HepG2 (cell line): ENCODE measurements at regions not wholly inside any gene's neighbourhood (a gene's known extent, or its start where the extent isn't known, plus 50 kb on each side); places are given as distances from the start of the nearest gene placed in this dataset.
"Not testable (repeated sequence)": the region's sequence is repeated elsewhere in the genome, so short reads cannot be mapped to it uniquely, and the experiment has no call there.

ENCODE experiments used
- ATAC-seq: fragments of 200-7000 bp; cut with Tn5 transposase; 3 replicates; pipeline ENCODE4 v1.9.1; 2020; ENCODE audit warnings: mild to moderate bottlenecking, moderate library complexity
- BruUV-seq: library from RNA; stranded (reverse); fragments of 400-500 nt; replicated peaks from 2 replicates; lab custom pipeline; 2021; lab: Mats Ljungman, UMichigan
- CTCF ChIA-PET: fragments of 300-600 bp; formaldehyde crosslinking; extraction: SDS; loops from one replicate; lab custom pipeline; 2021; ENCODE audit warnings: low total read pairs, inconsistent platforms, low intra/inter-chr PET ratio; lab: Yijun Ruan, JAX
- POLR2A ChIA-PET: fragments of 350-600 bp; sonication (Branson Sonifier 250); formaldehyde crosslinking; loops from one replicate; lab custom pipeline; 2020; ENCODE audit warnings: antibody characterized with exemption, inconsistent platforms; lab: Yijun Ruan, JAX
- DNase-seq: peaks from one replicate; pipeline ENCODE4 v3.0.0-alpha.2; 2015; ENCODE audit warnings: low spot score
- FAIRE-seq: peaks from 3 replicates; lab custom pipeline; 2011; peaks lifted over from hg19 to GRCh38; lab: Jason Lieb, UNC
- H2AFZ ChIP-seq: one replicate; pipeline ENCODE4 v1.6.1; 2011; ENCODE audit warnings: low read length, inconsistent platforms
- H3K27ac ChIP-seq: fragments of 300-600 bp; 3 replicates; pipeline ENCODE4 v1.8.0; 2011; ENCODE audit warnings: mixed run types, mild to moderate bottlenecking, mixed read lengths, low read length, inconsistent platforms; ENCODE audit not compliant: insufficient read depth; ENCODE audit errors: extremely low read length
- H3K27me3 ChIP-seq, 2 experiments: fragments of 200-600 bp in 1 of 2; 2 replicates in 1 of 2; 3 replicates in 1 of 2; pipeline versions ENCODE4 v1.6.0 to v1.8.0; 2011; ENCODE audit warnings: low read length in 2 of 2, mild to moderate bottlenecking in 2 of 2, moderate library complexity in 2 of 2, inconsistent platforms in 1 of 2; ENCODE audit not compliant: insufficient read depth in 2 of 2, control insufficient read depth in 1 of 2
- H3K36me3 ChIP-seq, 2 experiments: fragments of 200-600 bp in 1 of 2; replicated peaks in 1 of 2; 2 replicates in 1 of 2; 3 replicates in 1 of 2; pipeline versions ENCODE4 v1.5.1 to v1.8.0; 2011; ENCODE audit warnings: low read length in 2 of 2, inconsistent platforms in 1 of 2; ENCODE audit not compliant: insufficient read depth in 2 of 2, control insufficient read depth in 1 of 2
- H3K4me1 ChIP-seq: 2 replicates; pipeline ENCODE4 v1.5.1; 2012; ENCODE audit warnings: low read length, inconsistent platforms; ENCODE audit not compliant: insufficient read depth
- H3K4me2 ChIP-seq: 2 replicates; pipeline ENCODE4 v1.6.0; 2011; ENCODE audit warnings: low read depth, low read length, inconsistent platforms
- H3K4me3 ChIP-seq, 3 experiments: fragments of 200-600 bp in 1 of 3; sonication (generic), shearing (Covaris generic) in 1 of 3; replicated peaks in 1 of 3; 2 replicates each; pipeline ENCODE4 v1.5.1; 2011 to 2016; ENCODE audit warnings: low read length in 3 of 3, inconsistent platforms in 2 of 3, low read depth in 2 of 3, mild to moderate bottlenecking in 2 of 3, control low read depth in 1 of 3, mixed read lengths in 1 of 3; ENCODE audit not compliant: insufficient read depth in 1 of 3
- H3K79me2 ChIP-seq: one replicate; pipeline ENCODE4 v1.6.1; 2011; ENCODE audit warnings: low read length, inconsistent platforms; ENCODE audit not compliant: insufficient read depth
- H3K9ac ChIP-seq: 2 replicates; pipeline ENCODE4 v1.6.0; 2011; ENCODE audit warnings: mild to moderate bottlenecking, low read depth, low read length, inconsistent platforms; ENCODE audit not compliant: insufficient read depth
- H3K9me3 ChIP-seq: 2 replicates; pipeline ENCODE4 v1.5.1; 2012; ENCODE audit warnings: mild to moderate bottlenecking, low read length
- H4K20me1 ChIP-seq: 2 replicates; pipeline ENCODE4 v1.6.0; 2011; ENCODE audit warnings: inconsistent platforms, mild to moderate bottlenecking, low read length, moderate library complexity; ENCODE audit not compliant: insufficient read depth
- HMGA1 ChIP-seq: sonication (generic); formaldehyde crosslinking; conservative IDR thresholded peaks from 2 replicates; pipeline ENCODE4 v1.4.0; 2020; ENCODE audit warnings: missing genetic modification reagents
- ISL2 ChIP-seq: sonication (generic); formaldehyde crosslinking; IDR thresholded peaks from 2 replicates; pipeline ENCODE4 v1.5.0; 2020; ENCODE audit warnings: missing genetic modification reagents
- MED13 ChIP-seq: sonication (generic); formaldehyde crosslinking; IDR thresholded peaks from 2 replicates; pipeline ENCODE4 v1.5.0; 2020; ENCODE audit warnings: missing genetic modification reagents
- SOX6 ChIP-seq, 2 experiments: fragments of 450-650 bp in 1 of 2; sonication (generic) in 1 of 2; formaldehyde crosslinking in 1 of 2; IDR thresholded peaks; 2 replicates each; pipeline versions ENCODE4 v1.4.0 to v1.6.1; 2017 to 2020; ENCODE audit warnings: antibody characterized with exemption in 1 of 2, mild to moderate bottlenecking in 1 of 2, missing genetic modification reagents in 1 of 2
- TOPORS ChIP-seq: sonication (generic); formaldehyde crosslinking; IDR thresholded peaks from 2 replicates; pipeline ENCODE4 v1.8.0; 2023; ENCODE audit warnings: mild to moderate bottlenecking, missing genetic modification reagents
- ZIK1 ChIP-seq: sonication (generic); formaldehyde crosslinking; IDR thresholded peaks from 2 replicates; pipeline ENCODE4 v1.5.0; 2020; ENCODE audit warnings: mild to moderate bottlenecking, low read depth, missing genetic modification reagents, borderline replicate concordance
- ZNF660 ChIP-seq: sonication (generic); formaldehyde crosslinking; IDR thresholded peaks from 2 replicates; pipeline ENCODE4 v1.5.1; 2020; ENCODE audit warnings: mild to moderate bottlenecking, low read depth, missing genetic modification reagents, borderline replicate concordance
- ZSCAN25 ChIP-seq: sonication (generic); formaldehyde crosslinking; IDR thresholded peaks from 2 replicates; pipeline ENCODE4 v1.8.0; 2022; ENCODE audit warnings: mild to moderate bottlenecking, missing genetic modification reagents
- ZZZ3 ChIP-seq: sonication (generic); formaldehyde crosslinking; IDR thresholded peaks from 2 replicates; pipeline ENCODE4 v1.4.0; 2020; ENCODE audit warnings: missing genetic modification reagents, mild to moderate bottlenecking, borderline replicate concordance
- WGBS: methylation state at CpG from one replicate; pipeline ENCODE4 v1.1.6; 2017; ENCODE audit warnings: low lambda C conversion rate; 5-methylcytosine and 5-hydroxymethylcytosine counted together
- in situ Hi-C: cut with HindIII; loops from 2 replicates; pipeline ENCODE4 v1.10.0; 2017; ENCODE audit warnings: low pct_unique_long_range_greater_than_20kb; ENCODE audit not compliant: extremely low pct_ligation_motif_present
- intact Hi-C: fragments of 100-400 bp; cut with micrococcal nuclease; formaldehyde crosslinking; loops from one replicate; pipeline ENCODE4 v1.10.0; 2022; ENCODE audit not compliant: unreplicated experiment
- TF ChIP-seq, protein P1 (sequence below), 2 experiments: sonication (generic) in 1 of 2; formaldehyde crosslinking in 1 of 2; IDR thresholded peaks; 2 replicates each; pipeline versions ENCODE4 v1.6.1 to v1.9.0; 2014 to 2022; ENCODE audit warnings: antibody characterized with exemption in 1 of 2, borderline replicate concordance in 1 of 2, inconsistent platforms in 1 of 2, low read depth in 1 of 2, missing genetic modification reagents in 1 of 2
- TF ChIP-seq, protein P2 (sequence below): sonication (generic); formaldehyde crosslinking; IDR thresholded peaks from 2 replicates; pipeline ENCODE4 v1.4.0; 2020; ENCODE audit warnings: missing genetic modification reagents, borderline replicate concordance
- TF ChIP-seq, protein P3 (sequence below): sonication (generic); formaldehyde crosslinking; IDR thresholded peaks from 2 replicates; pipeline ENCODE4 v1.5.0; 2020; ENCODE audit warnings: missing genetic modification reagents

DNA sequence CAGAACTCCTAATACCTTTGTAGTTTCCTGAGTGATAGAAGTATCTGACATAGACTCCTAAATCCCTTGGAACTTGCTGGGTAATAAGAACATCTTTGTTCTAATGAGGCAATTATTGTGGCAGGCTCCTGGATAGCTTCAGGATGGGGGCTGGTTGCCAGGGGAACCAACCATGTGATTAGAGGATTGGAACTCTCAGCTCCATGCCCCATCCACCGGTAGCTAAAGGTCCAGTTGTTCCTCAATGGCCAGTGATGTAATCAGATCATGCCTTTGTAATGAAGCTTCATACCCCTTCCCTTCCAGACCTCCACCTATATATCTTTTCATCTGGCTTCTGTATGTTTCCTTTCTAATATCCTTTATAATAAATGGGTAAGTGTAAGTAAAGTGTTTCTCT, 221.2 kb upstream of the ALCAM start (continued):
- TF ChIP-seq, protein P1, sequence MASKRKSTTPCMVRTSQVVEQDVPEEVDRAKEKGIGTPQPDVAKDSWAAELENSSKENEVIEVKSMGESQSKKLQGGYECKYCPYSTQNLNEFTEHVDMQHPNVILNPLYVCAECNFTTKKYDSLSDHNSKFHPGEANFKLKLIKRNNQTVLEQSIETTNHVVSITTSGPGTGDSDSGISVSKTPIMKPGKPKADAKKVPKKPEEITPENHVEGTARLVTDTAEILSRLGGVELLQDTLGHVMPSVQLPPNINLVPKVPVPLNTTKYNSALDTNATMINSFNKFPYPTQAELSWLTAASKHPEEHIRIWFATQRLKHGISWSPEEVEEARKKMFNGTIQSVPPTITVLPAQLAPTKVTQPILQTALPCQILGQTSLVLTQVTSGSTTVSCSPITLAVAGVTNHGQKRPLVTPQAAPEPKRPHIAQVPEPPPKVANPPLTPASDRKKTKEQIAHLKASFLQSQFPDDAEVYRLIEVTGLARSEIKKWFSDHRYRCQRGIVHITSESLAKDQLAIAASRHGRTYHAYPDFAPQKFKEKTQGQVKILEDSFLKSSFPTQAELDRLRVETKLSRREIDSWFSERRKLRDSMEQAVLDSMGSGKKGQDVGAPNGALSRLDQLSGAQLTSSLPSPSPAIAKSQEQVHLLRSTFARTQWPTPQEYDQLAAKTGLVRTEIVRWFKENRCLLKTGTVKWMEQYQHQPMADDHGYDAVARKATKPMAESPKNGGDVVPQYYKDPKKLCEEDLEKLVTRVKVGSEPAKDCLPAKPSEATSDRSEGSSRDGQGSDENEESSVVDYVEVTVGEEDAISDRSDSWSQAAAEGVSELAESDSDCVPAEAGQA (IDR thresholded peaks at IDR 0.05; ENCODE audit: low read depth), result no peak
- TF ChIP-seq, protein P1 (CRISPR knock-in tag; IDR thresholded peaks at IDR 0.05; ENCODE audit: borderline replicate concordance), result no peak
- TF ChIP-seq TOPORS (CRISPR knock-in tag), result no peak
- no peak for TF ChIP-seq SOX6 (IDR thresholded peaks at IDR 0.05)
- no peak for TF ChIP-seq SOX6 (CRISPR knock-in tag; IDR thresholded peaks at IDR 0.05)
- TF ChIP-seq, protein P2, sequence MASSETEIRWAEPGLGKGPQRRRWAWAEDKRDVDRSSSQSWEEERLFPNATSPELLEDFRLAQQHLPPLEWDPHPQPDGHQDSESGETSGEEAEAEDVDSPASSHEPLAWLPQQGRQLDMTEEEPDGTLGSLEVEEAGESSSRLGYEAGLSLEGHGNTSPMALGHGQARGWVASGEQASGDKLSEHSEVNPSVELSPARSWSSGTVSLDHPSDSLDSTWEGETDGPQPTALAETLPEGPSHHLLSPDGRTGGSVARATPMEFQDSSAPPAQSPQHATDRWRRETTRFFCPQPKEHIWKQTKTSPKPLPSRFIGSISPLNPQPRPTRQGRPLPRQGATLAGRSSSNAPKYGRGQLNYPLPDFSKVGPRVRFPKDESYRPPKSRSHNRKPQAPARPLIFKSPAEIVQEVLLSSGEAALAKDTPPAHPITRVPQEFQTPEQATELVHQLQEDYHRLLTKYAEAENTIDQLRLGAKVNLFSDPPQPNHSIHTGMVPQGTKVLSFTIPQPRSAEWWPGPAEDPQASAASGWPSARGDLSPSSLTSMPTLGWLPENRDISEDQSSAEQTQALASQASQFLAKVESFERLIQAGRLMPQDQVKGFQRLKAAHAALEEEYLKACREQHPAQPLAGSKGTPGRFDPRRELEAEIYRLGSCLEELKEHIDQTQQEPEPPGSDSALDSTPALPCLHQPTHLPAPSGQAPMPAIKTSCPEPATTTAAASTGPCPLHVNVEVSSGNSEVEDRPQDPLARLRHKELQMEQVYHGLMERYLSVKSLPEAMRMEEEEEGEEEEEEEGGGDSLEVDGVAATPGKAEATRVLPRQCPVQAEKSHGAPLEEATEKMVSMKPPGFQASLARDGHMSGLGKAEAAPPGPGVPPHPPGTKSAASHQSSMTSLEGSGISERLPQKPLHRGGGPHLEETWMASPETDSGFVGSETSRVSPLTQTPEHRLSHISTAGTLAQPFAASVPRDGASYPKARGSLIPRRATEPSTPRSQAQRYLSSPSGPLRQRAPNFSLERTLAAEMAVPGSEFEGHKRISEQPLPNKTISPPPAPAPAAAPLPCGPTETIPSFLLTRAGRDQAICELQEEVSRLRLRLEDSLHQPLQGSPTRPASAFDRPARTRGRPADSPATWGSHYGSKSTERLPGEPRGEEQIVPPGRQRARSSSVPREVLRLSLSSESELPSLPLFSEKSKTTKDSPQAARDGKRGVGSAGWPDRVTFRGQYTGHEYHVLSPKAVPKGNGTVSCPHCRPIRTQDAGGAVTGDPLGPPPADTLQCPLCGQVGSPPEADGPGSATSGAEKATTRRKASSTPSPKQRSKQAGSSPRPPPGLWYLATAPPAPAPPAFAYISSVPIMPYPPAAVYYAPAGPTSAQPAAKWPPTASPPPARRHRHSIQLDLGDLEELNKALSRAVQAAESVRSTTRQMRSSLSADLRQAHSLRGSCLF (CRISPR knock-in tag), result no peak
- no peak for TF ChIP-seq ZZZ3
- TF ChIP-seq ZNF660 (CRISPR knock-in tag), result no peak
- TF ChIP-seq ZSCAN25 (CRISPR knock-in tag), result no peak
- TF ChIP-seq HMGA1 (CRISPR knock-in tag), result no peak
- TF ChIP-seq ZIK1 (CRISPR knock-in tag), result no peak
- TF ChIP-seq, protein P3, sequence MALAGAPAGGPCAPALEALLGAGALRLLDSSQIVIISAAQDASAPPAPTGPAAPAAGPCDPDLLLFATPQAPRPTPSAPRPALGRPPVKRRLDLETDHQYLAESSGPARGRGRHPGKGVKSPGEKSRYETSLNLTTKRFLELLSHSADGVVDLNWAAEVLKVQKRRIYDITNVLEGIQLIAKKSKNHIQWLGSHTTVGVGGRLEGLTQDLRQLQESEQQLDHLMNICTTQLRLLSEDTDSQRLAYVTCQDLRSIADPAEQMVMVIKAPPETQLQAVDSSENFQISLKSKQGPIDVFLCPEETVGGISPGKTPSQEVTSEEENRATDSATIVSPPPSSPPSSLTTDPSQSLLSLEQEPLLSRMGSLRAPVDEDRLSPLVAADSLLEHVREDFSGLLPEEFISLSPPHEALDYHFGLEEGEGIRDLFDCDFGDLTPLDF, result no peak
- no peak for TF ChIP-seq MED13
- no peak for TF ChIP-seq ISL2 (CRISPR knock-in tag)

DNA sequence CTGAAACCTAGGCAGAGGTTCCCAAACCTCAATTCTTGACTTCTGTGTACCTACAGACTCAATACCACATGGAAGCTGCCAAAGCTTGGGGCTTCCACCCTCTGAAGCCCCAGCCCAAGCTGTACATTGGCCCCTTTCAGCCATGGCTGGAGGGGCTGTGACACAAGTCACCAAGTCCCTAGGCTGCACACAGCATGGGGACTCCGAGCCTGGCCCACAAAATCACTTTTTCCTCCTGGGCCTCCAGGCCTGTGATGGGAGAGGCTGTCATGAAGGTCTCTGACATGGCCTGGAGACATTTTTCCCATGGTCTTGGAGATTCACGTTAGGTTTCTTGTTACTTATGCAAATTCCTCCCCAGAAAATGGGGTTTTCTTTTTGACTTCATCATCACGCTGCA, 217.5 kb upstream of the ALCAM start:
- DNase-seq, ATAC-seq, FAIRE-seq, H2AFZ ChIP-seq, intact Hi-C loops, CTCF ChIA-PET, H3K27ac ChIP-seq, H3K4me2 ChIP-seq, H4K20me1 ChIP-seq, BruUV-seq, POLR2A ChIA-PET, H3K27me3 ChIP-seq, H3K79me2 ChIP-seq, H3K4me3 ChIP-seq, H3K9ac ChIP-seq, H3K36me3 ChIP-seq, H3K4me1 ChIP-seq, in situ Hi-C loops, H3K9me3 ChIP-seq: not testable (repeated sequence)
- 22% methylated on average over 3 of the region's 3 CpGs for WGBS
